ENCODE measurements at regions not wholly inside any gene's neighbourhood (a gene's known extent, or its start where the extent isn't known, plus 50 kb on each side); places are given as distances from the start of the nearest gene placed in this dataset.

GRCh38 chr4:136203199-136203598 lies 1329.1 kb downstream of the PCDH18 start:
- TF ChIP-seq CTCF (conservative IDR thresholded peaks at IDR 0.05; ENCODE audit: low read depth, low read length) (no peak), EZH2 (IDR thresholded peaks at IDR 0.05; ENCODE audit: borderline replicate concordance, low read depth, low read length, poor library complexity, severe bottlenecking) (no peak)

Data from A673 (cell line).